ENCODE measurements at regions not wholly inside any gene's neighbourhood (a gene's known extent, or its start where the extent isn't known, plus 50 kb on each side); places are given as distances from the start of the nearest gene placed in this dataset.
"Not testable (repeated sequence)": the region's sequence is repeated elsewhere in the genome, so short reads cannot be mapped to it uniquely, and the experiment has no call there.

DNA sequence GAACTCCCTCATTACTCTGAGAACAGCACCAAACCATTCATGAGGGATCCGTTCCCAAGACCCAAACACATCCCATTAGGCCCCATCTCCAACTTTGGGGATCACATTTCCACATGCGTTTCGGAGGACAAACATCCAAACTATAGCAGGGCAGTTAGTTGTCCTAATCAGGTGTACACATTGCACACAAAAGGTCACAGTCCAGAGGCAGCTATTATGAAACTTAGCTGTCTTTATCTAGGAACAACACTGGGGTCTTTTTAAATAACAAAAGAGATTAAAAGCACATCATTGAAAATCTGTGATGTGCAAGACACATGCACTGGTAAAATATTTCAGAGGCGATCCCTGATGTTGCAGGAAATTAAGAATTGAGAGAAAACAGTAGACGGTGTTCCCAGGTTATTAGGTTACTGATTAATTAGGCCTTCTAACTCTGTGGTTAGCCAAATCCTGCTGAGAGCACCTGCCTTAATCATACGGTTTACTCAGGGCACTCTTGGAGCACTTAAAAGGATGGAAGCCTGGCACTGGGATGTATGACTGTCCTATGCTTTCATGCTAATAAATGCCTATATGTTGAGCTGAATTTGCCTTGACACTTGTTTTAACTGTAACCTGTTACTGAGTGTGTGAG is 1574.5 kb upstream of the WWC1 start:
- no peak for TF ChIP-seq CTCF (IDR thresholded peaks at IDR 0.05; ENCODE audit: low read depth, low read length, missing control alignments)
- DNase-seq (ENCODE audit: extremely low read depth, low read depth), result no peak
- H3K4me3 ChIP-seq (replicated peaks; ENCODE audit: low read depth, low read length), result no peak overlapping the region

GRCh38 chr5:166719991-166720390 is 1571.5 kb upstream of the WWC1 start:
- TF ChIP-seq CTCF (IDR thresholded peaks at IDR 0.05; ENCODE audit: low read depth, low read length, missing control alignments), result no peak
- H3K4me3 ChIP-seq (replicated peaks; ENCODE audit: low read depth, low read length), result no peak overlapping the region
- DNase-seq (ENCODE audit: extremely low read depth, low read depth), result no peak

DNA sequence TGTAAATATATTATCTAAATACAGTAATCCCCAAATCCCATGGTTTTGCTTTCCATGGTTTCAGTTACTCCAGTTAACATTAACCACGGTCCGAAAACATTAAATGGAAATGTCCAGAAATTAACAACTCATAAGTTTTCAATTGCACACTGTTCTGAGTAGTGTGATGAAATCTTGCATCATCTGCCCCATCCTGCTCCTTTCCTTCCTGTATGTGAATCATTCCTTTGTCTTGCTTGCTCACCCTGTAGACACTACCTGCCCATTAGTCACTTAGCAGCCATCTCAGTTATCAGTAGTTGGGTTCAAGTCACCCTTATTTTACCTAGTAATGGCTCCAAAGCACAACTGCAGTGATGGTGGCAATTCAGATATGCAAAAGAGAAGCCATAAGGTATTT is 1568.5 kb upstream of the WWC1 start:
- no peak overlapping the region for H3K4me3 ChIP-seq (replicated peaks; ENCODE audit: low read depth, low read length)
- no peak for DNase-seq (ENCODE audit: extremely low read depth, low read depth)
- TF ChIP-seq CTCF (IDR thresholded peaks at IDR 0.05; ENCODE audit: low read depth, low read length, missing control alignments), result no peak

GRCh38 chr5:166724284-166724683 is 1567.2 kb upstream of the WWC1 start:
- DNase-seq (ENCODE audit: extremely low read depth, low read depth), result no peak
- no peak for TF ChIP-seq CTCF (IDR thresholded peaks at IDR 0.05; ENCODE audit: low read depth, low read length, missing control alignments)
- no peak overlapping the region for H3K4me3 ChIP-seq (replicated peaks; ENCODE audit: low read depth, low read length)

GRCh38 chr5:166725593-166725992 is 1565.9 kb upstream of the WWC1 start:
- no peak for DNase-seq (ENCODE audit: extremely low read depth, low read depth)
- H3K4me3 ChIP-seq (replicated peaks; ENCODE audit: low read depth, low read length), result no peak overlapping the region
- TF ChIP-seq CTCF (IDR thresholded peaks at IDR 0.05; ENCODE audit: low read depth, low read length, missing control alignments), result no peak

- no peak overlapping the region for H3K4me3 ChIP-seq (replicated peaks; ENCODE audit: low read depth, low read length)
- no peak for DNase-seq (ENCODE audit: extremely low read depth, low read depth)
- TF ChIP-seq CTCF (IDR thresholded peaks at IDR 0.05; ENCODE audit: low read depth, low read length, missing control alignments), result no peak
These were observed 1565.0 kb upstream of the WWC1 start for GRCh38 chr5:166726406-166726805.

- not testable (repeated sequence) for DNase-seq (ENCODE audit: extremely low read depth, low read depth)
These were observed 1548.5 kb upstream of the WWC1 start for GRCh38 chr5:166742951-166743350.

More at GRCh38 chr5:166742951-166743350, 1548.5 kb upstream of the WWC1 start:
- not testable (repeated sequence) for H3K4me3 ChIP-seq (replicated peaks; ENCODE audit: low read depth, low read length)
